KMS-11 (cell line): ENCODE measurements at regions not wholly inside any gene's neighbourhood (a gene's known extent, or its start where the extent isn't known, plus 50 kb on each side); places are given as distances from the start of the nearest gene placed in this dataset.

Experiments used
- H2AFZ ChIP-seq: fragments of 200-600 bp; sonication (generic); 2 replicates; pipeline ENCODE4 v1.6.1; 2016; ENCODE audit warnings: antibody characterized with exemption, mixed run types, low read depth
- H3K27ac ChIP-seq: fragments of 200-600 bp; sonication (generic); 2 replicates; pipeline ENCODE4 v1.6.1; 2016; ENCODE audit warnings: mild to moderate bottlenecking, mixed run types
- H3K27me3 ChIP-seq: fragments of 200-600 bp; sonication (generic); 2 replicates; pipeline ENCODE4 v1.6.1; 2017; ENCODE audit warnings: mild to moderate bottlenecking, low read depth, mixed run types, moderate library complexity; ENCODE audit not compliant: insufficient read depth
- H3K36me3 ChIP-seq: fragments of 200-600 bp; sonication (generic); 2 replicates; pipeline ENCODE4 v1.6.1; 2017; ENCODE audit warnings: mild to moderate bottlenecking, mixed run types; ENCODE audit not compliant: insufficient read depth
- H3K4me1 ChIP-seq: fragments of 200-600 bp; sonication (generic); 2 replicates; pipeline ENCODE4 v1.6.1; 2016; ENCODE audit warnings: mild to moderate bottlenecking, low read depth, mixed run types; ENCODE audit not compliant: poor library complexity, severe bottlenecking
- H3K4me2 ChIP-seq: fragments of 200-600 bp; sonication (generic); 2 replicates; pipeline ENCODE4 v1.7.0; 2016; ENCODE audit warnings: mild to moderate bottlenecking, mixed run types
- H3K4me3 ChIP-seq: fragments of 200-600 bp; sonication (generic); IDR thresholded peaks from 2 replicates; pipeline ENCODE4 v1.6.1; 2017; ENCODE audit warnings: low read depth, low read length, mixed read lengths; ENCODE audit not compliant: insufficient read depth
- H3K79me2 ChIP-seq: fragments of 200-600 bp; sonication (generic); 2 replicates; pipeline ENCODE4 v1.6.1; 2016; ENCODE audit warnings: low read depth, mixed run types; ENCODE audit not compliant: insufficient read depth
- H3K9ac ChIP-seq: fragments of 200-600 bp; sonication (generic); 2 replicates; pipeline ENCODE4 v1.6.1; 2016; ENCODE audit warnings: mild to moderate bottlenecking, mixed run types
- H4K20me1 ChIP-seq: fragments of 200-600 bp; sonication (generic); 2 replicates; pipeline ENCODE4 v1.6.1; 2016; ENCODE audit warnings: mild to moderate bottlenecking, mixed run types; ENCODE audit not compliant: insufficient read depth
- TF ChIP-seq, protein P1 (sequence below): fragments of 200-600 bp; sonication (generic); conservative IDR thresholded peaks from 2 replicates; pipeline ENCODE4 v1.6.1; 2017; ENCODE audit warnings: low read depth, mild to moderate bottlenecking, antibody characterized with exemption, low read length, moderate library complexity, mixed read lengths

DNA sequence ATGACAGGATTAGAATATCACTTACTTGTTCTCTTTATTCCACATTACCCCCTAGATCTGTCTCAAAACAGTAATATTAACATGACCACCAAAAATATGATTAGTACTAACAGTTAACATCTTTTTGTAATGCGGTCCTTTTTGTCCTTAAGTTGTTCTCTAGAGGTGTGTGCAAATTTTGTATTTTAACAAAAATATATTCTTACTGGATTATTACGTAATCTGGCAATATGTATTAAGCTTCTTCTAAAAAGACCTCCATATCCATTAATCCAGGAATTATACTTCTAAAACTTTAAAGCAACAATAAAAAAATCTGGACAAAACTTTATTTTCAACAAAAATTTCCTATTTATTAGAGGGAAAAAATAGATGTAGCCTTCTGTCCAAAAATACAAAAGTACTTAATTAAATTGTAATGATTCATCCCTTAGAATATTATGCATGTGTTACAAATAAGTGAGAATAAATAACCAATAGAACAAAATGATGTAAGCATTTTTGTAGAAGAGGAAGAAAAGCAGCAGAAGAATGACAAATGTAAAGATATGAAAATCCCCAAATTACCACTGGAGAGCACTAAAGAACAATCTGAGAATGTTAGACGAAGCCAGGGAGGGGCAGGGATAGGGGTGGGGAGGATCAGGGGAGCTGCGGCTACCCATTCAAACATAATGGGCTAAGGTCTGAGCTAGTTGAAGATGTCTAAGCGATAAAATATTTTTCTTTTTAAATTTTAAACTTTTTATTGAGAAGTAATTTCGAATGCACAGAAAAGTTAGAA, 945.6 kb downstream of the MCTP2 start:
- H3K4me3 ChIP-seq = no peak overlapping the region
- H3K79me2 ChIP-seq = no peaks in the 10 kb centered on the region
- no peaks in the 10 kb centered on the region for H4K20me1 ChIP-seq
- H3K9ac ChIP-seq = no peak overlapping the region
- no peak overlapping the region for H2AFZ ChIP-seq
- no peaks in the 10 kb centered on the region for H3K4me1 ChIP-seq
- no peak overlapping the region for H3K27ac ChIP-seq
- no peaks in the 10 kb centered on the region for H3K27me3 ChIP-seq
- no peaks in the 10 kb centered on the region for H3K36me3 ChIP-seq
- TF ChIP-seq, protein P1, sequence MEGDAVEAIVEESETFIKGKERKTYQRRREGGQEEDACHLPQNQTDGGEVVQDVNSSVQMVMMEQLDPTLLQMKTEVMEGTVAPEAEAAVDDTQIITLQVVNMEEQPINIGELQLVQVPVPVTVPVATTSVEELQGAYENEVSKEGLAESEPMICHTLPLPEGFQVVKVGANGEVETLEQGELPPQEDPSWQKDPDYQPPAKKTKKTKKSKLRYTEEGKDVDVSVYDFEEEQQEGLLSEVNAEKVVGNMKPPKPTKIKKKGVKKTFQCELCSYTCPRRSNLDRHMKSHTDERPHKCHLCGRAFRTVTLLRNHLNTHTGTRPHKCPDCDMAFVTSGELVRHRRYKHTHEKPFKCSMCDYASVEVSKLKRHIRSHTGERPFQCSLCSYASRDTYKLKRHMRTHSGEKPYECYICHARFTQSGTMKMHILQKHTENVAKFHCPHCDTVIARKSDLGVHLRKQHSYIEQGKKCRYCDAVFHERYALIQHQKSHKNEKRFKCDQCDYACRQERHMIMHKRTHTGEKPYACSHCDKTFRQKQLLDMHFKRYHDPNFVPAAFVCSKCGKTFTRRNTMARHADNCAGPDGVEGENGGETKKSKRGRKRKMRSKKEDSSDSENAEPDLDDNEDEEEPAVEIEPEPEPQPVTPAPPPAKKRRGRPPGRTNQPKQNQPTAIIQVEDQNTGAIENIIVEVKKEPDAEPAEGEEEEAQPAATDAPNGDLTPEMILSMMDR = no peak
- H3K4me2 ChIP-seq = no peak overlapping the region

DNA sequence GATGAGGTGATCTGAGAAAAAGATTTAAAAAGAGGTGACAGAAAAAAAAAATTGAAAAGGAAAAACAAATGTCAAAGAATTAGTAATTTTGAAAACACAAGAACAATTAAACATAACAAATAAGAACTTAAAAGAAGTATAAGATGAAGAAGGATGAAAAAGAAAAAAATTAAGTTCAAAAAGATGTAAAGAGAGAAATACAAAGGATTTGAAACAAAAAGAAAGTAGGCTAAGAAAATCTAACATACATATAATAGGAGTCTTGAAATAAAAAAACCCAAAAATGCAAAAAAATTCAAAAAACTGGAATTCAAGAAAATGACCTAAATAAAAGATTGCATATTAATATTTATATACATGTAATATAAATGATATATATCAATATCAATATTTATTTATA, 949.2 kb downstream of the MCTP2 start:
- no peak overlapping the region for H2AFZ ChIP-seq
- no peaks in the 10 kb centered on the region for H3K79me2 ChIP-seq
- H3K27me3 ChIP-seq = no peaks in the 10 kb centered on the region
- no peak overlapping the region for H3K4me3 ChIP-seq
- no peak overlapping the region for H3K27ac ChIP-seq
- H3K36me3 ChIP-seq = no peaks in the 10 kb centered on the region
- no peak overlapping the region for H3K9ac ChIP-seq
- H3K4me2 ChIP-seq = no peak overlapping the region
- TF ChIP-seq, protein P1 = no peak
- no peaks in the 10 kb centered on the region for H4K20me1 ChIP-seq
- no peaks in the 10 kb centered on the region for H3K4me1 ChIP-seq

DNA sequence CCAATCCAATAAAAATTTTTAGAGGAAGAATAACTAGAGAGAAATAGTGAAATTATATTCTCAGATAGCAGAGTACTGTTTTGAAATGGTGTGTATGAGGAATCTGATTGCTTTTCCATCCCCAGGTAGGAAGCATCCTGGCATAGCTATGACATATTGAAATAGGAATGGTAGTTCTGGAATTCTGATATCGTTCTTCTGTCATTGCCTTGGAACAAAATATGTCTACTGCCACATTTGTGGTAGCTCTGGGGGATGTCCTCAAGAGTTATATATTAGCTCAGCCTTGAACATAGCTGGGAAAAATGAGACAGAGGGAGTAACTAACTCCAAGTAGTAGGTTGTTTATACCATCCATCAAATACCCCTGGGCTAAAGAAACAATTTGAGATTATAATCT, 950.7 kb downstream of the MCTP2 start:
- TF ChIP-seq, protein P1 = no peak
- Histone ChIP-seq H3K27ac (no peak overlapping the region), H3K4me1 (no peaks in the 10 kb centered on the region), H2AFZ (no peak overlapping the region), H3K79me2 (no peaks in the 10 kb centered on the region), H3K9ac (no peak overlapping the region), H3K4me2 (no peak overlapping the region), H4K20me1 (no peaks in the 10 kb centered on the region), H3K36me3 (no peaks in the 10 kb centered on the region), H3K4me3 (no peak overlapping the region), H3K27me3 (no peaks in the 10 kb centered on the region)

DNA sequence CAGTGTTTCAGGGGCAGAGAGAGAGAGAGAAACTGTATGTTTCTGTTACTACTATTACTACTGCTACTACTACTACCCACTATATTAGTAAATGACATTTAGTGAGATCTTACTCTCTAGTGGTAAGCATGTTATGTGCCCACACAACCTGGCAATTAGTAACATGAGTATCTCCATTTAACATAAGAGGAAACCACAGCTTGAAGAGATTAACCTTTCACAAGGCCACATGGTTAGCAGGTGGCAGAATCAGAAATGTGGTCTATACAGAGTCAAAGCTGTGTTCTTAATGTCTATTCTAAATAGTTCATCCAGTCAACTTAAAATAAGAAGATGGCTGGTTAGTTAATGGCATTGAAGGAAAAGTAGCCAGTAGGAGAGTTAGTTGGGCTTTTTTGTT, 961.6 kb downstream of the MCTP2 start:
- Histone ChIP-seq H3K4me3 (no peak overlapping the region), H2AFZ (no peak overlapping the region), H3K4me2 (no peak overlapping the region), H3K9ac (no peak overlapping the region), H3K27me3 (no peaks in the 10 kb centered on the region), H4K20me1 (no peaks in the 10 kb centered on the region), H3K79me2 (no peaks in the 10 kb centered on the region), H3K36me3 (no peaks in the 10 kb centered on the region), H3K27ac (no peak overlapping the region), H3K4me1 (peaks cover 14% of the 10 kb centered on the region)
- TF ChIP-seq, protein P1 = no peak
